ENCODE measurements at regions not wholly inside any gene's neighbourhood (a gene's known extent, or its start where the extent isn't known, plus 50 kb on each side); places are given as distances from the start of the nearest gene placed in this dataset.

GRCh38 chr3:86303935-86304334 lies 687.0 kb downstream of the VGLL3 start:
- Histone ChIP-seq H3K9ac (no peak overlapping the region), H3K9me3 (ENCODE audit: low read depth) (no peaks in the 10 kb centered on the region), H3K4me1 (ENCODE audit: insufficient read depth) (no peaks in the 10 kb centered on the region), H3K79me2 (ENCODE audit: insufficient read depth) (no peaks in the 10 kb centered on the region), H3K36me3 (ENCODE audit: low read depth) (no peaks in the 10 kb centered on the region), H3K4me3 (no peak overlapping the region), H4K20me1 (ENCODE audit: insufficient read depth) (no peaks in the 10 kb centered on the region), H2AFZ (no peak overlapping the region), H3K9me2 (ENCODE audit: insufficient read depth) (no peaks in the 10 kb centered on the region), H3K27ac (no peak overlapping the region), H3K4me2 (ENCODE audit: unreplicated experiment) (no peak overlapping the region), H3F3A (ENCODE audit: insufficient read depth) (no peaks in the 10 kb centered on the region), H3K27me3 (replicated peaks; ENCODE audit: insufficient read depth) (no peaks in the 10 kb centered on the region)
- in situ Hi-C loops (cut with MboI), result no loop called here
- 42 to 58% methylated on average over 1 of the region's 1 CpG for WGBS, 2 experiments (ENCODE audit: low coverage in 1 of 2, low lambda C conversion rate in 2 of 2, missing lambda C conversion rate in 2 of 2)
- no peak for DNase-seq
- TF ChIP-seq EZH2 (IDR thresholded peaks at IDR 0.05; ENCODE audit: insufficient read depth, poor library complexity, severe bottlenecking), result no peak
- no peak for TF ChIP-seq EZH2phosphoT487 (IDR thresholded peaks at IDR 0.05; ENCODE audit: insufficient read depth, low read depth)

GRCh38 chr3:86282106-86282787 lies 708.7 kb downstream of the VGLL3 start:
- in situ Hi-C loops (cut with MboI), result no loop called here
- WGBS, 2 experiments (ENCODE audit: low coverage in 1 of 2, low lambda C conversion rate in 2 of 2, missing lambda C conversion rate in 2 of 2), result 51 to 52% methylated on average over 30 of the region's 30 CpGs
- Histone ChIP-seq H3K27ac (no peak overlapping the region), H3K27me3 (replicated peaks; ENCODE audit: insufficient read depth) (no peaks in the 10 kb centered on the region), H3F3A (ENCODE audit: insufficient read depth) (no peaks in the 10 kb centered on the region), H2AFZ (no peak overlapping the region), H3K4me3 (no peak overlapping the region), H3K9ac (no peak overlapping the region), H4K20me1 (ENCODE audit: insufficient read depth) (no peaks in the 10 kb centered on the region), H3K4me1 (ENCODE audit: insufficient read depth) (no peaks in the 10 kb centered on the region), H3K79me2 (ENCODE audit: insufficient read depth) (no peaks in the 10 kb centered on the region), H3K4me2 (ENCODE audit: unreplicated experiment) (no peak overlapping the region), H3K36me3 (ENCODE audit: low read depth) (no peaks in the 10 kb centered on the region), H3K9me2 (ENCODE audit: insufficient read depth) (no peaks in the 10 kb centered on the region), H3K9me3 (ENCODE audit: low read depth) (no peaks in the 10 kb centered on the region)
- no peak for DNase-seq
- TF ChIP-seq EZH2phosphoT487 (IDR thresholded peaks at IDR 0.05; ENCODE audit: insufficient read depth, low read depth) (no peak), EZH2 (IDR thresholded peaks at IDR 0.05; ENCODE audit: insufficient read depth, poor library complexity, severe bottlenecking) (no peak)

- no peak overlapping the region for H3K4me3 ChIP-seq
- H3K4me2 ChIP-seq (ENCODE audit: unreplicated experiment), result no peak overlapping the region
- no peaks in the 10 kb centered on the region for H3K79me2 ChIP-seq (ENCODE audit: insufficient read depth)
- H4K20me1 ChIP-seq (ENCODE audit: insufficient read depth), result no peaks in the 10 kb centered on the region
- no peak overlapping the region for H3K9ac ChIP-seq
- H3K4me1 ChIP-seq (ENCODE audit: insufficient read depth), result no peaks in the 10 kb centered on the region
- DNase-seq, result no peak
- H2AFZ ChIP-seq, result no peak overlapping the region
- no peak overlapping the region for H3K27ac ChIP-seq
- no peaks in the 10 kb centered on the region for H3K9me2 ChIP-seq (ENCODE audit: insufficient read depth)
- no peaks in the 10 kb centered on the region for H3F3A ChIP-seq (ENCODE audit: insufficient read depth)
- in situ Hi-C loops (cut with MboI), result no loop called here
- WGBS, 2 experiments (ENCODE audit: low coverage in 1 of 2, low lambda C conversion rate in 2 of 2, missing lambda C conversion rate in 2 of 2), result 4 to 14% methylated on average over 4 of the region's 4 CpGs
- no peaks in the 10 kb centered on the region for H3K9me3 ChIP-seq (ENCODE audit: low read depth)
- no peak for TF ChIP-seq EZH2phosphoT487 (IDR thresholded peaks at IDR 0.05; ENCODE audit: insufficient read depth, low read depth)
- no peak for TF ChIP-seq EZH2 (IDR thresholded peaks at IDR 0.05; ENCODE audit: insufficient read depth, poor library complexity, severe bottlenecking)
- no peaks in the 10 kb centered on the region for H3K27me3 ChIP-seq (replicated peaks; ENCODE audit: insufficient read depth)
- H3K36me3 ChIP-seq (ENCODE audit: low read depth), result no peaks in the 10 kb centered on the region
These were observed 721.4 kb downstream of the VGLL3 start for GRCh38 chr3:86269364-86270155.

- Histone ChIP-seq H3K4me2 (ENCODE audit: unreplicated experiment) (no peak overlapping the region), H3K9me2 (ENCODE audit: insufficient read depth) (no peaks in the 10 kb centered on the region), H3F3A (ENCODE audit: insufficient read depth) (no peaks in the 10 kb centered on the region), H3K9me3 (ENCODE audit: low read depth) (no peaks in the 10 kb centered on the region), H3K9ac (no peak overlapping the region), H3K27ac (no peak overlapping the region), H3K4me1 (ENCODE audit: insufficient read depth) (no peaks in the 10 kb centered on the region), H4K20me1 (ENCODE audit: insufficient read depth) (no peaks in the 10 kb centered on the region), H3K79me2 (ENCODE audit: insufficient read depth) (no peaks in the 10 kb centered on the region), H3K36me3 (ENCODE audit: low read depth) (no peaks in the 10 kb centered on the region), H2AFZ (no peak overlapping the region), H3K27me3 (replicated peaks; ENCODE audit: insufficient read depth) (no peaks in the 10 kb centered on the region), H3K4me3 (no peak overlapping the region)
- TF ChIP-seq EZH2 (IDR thresholded peaks at IDR 0.05; ENCODE audit: insufficient read depth, poor library complexity, severe bottlenecking), result no peak
- TF ChIP-seq EZH2phosphoT487 (IDR thresholded peaks at IDR 0.05; ENCODE audit: insufficient read depth, low read depth), result no peak
- DNase-seq, result no peak
- in situ Hi-C loops (cut with MboI), result no loop called here
- WGBS, 2 experiments (ENCODE audit: low coverage in 1 of 2, low lambda C conversion rate in 2 of 2, missing lambda C conversion rate in 2 of 2), result 29 to 37% methylated on average over 1 of the region's 1 CpG
These were observed 732.9 kb downstream of the VGLL3 start for GRCh38 chr3:86257955-86258641.

Data from GM23248 (cell line).